PFSK-1 (cell line): ENCODE measurements at regions not wholly inside any gene's neighbourhood (a gene's known extent, or its start where the extent isn't known, plus 50 kb on each side); places are given as distances from the start of the nearest gene placed in this dataset.

ENCODE experiments used
- FOXP2 ChIP-seq: optimal IDR thresholded peaks from 2 replicates; pipeline ENCODE3; 2011; ENCODE audit warnings: borderline replicate concordance, control low read depth, inconsistent platforms; ENCODE audit not compliant: insufficient read depth; ENCODE audit errors: extremely low read length, extremely low read depth
- POLR2AphosphoS5 ChIP-seq: IDR thresholded peaks from 2 replicates; pipeline ENCODE4 v1.6.1; 2012; ENCODE audit warnings: low read depth, mild to moderate bottlenecking, control low read depth, low read length, moderate library complexity
- REST ChIP-seq, 2 experiments: IDR thresholded peaks; 2 replicates each; pipeline versions ENCODE4 v1.6.1 to v1.8.0; 2011 to 2012; ENCODE audit warnings: low read depth in 2 of 2, low read length in 2 of 2, control low read depth in 1 of 2, inconsistent platforms in 1 of 2, mild to moderate bottlenecking in 1 of 2, moderate library complexity in 1 of 2; ENCODE audit not compliant: insufficient read depth in 1 of 2
- SIN3A ChIP-seq: IDR thresholded peaks from 2 replicates; pipeline ENCODE4 v1.6.1; 2012; ENCODE audit warnings: mild to moderate bottlenecking, low read length, moderate library complexity, borderline replicate concordance; ENCODE audit not compliant: insufficient read depth
- TAF1 ChIP-seq: IDR thresholded peaks from 2 replicates; pipeline ENCODE4 v1.6.1; 2012; ENCODE audit warnings: low read length, control low read depth, borderline replicate concordance; ENCODE audit not compliant: insufficient read depth

- TF ChIP-seq FOXP2: no peak
- TF ChIP-seq POLR2AphosphoS5: no peak
- TF ChIP-seq REST (IDR thresholded peaks at IDR 0.05; ENCODE audit: insufficient read depth in 1 of 2, low read depth in 2 of 2, low read length in 2 of 2): no peak
- no peak for TF ChIP-seq SIN3A
- TF ChIP-seq TAF1: no peak
These were observed 111.6 kb downstream of the SIPA1L2 start for GRCh38 chr1:232518349-232518748.

- no peak for TF ChIP-seq REST (IDR thresholded peaks at IDR 0.05; ENCODE audit: insufficient read depth in 1 of 2, low read depth in 2 of 2, low read length in 2 of 2)
- no peak for TF ChIP-seq TAF1
- no peak for TF ChIP-seq POLR2AphosphoS5
- TF ChIP-seq FOXP2: no peak
These were observed 112.7 kb downstream of the SIPA1L2 start for GRCh38 chr1:232517204-232517603.

- TF ChIP-seq SIN3A (no peak), FOXP2 (no peak), TAF1 (no peak), REST (IDR thresholded peaks at IDR 0.05; ENCODE audit: insufficient read depth in 1 of 2, low read depth in 2 of 2, low read length in 2 of 2) (no peak), POLR2AphosphoS5 (no peak)
These were observed 114.2 kb downstream of the SIPA1L2 start for GRCh38 chr1:232515706-232516105.

- TF ChIP-seq REST (IDR thresholded peaks at IDR 0.05; ENCODE audit: insufficient read depth in 1 of 2, low read depth in 2 of 2, low read length in 2 of 2) (no peak), TAF1 (no peak), SIN3A (no peak), POLR2AphosphoS5 (no peak), FOXP2 (no peak)
These were observed 117.2 kb downstream of the SIPA1L2 start for GRCh38 chr1:232512712-232513111.

- TF ChIP-seq FOXP2 (no peak), REST (IDR thresholded peaks at IDR 0.05; ENCODE audit: insufficient read depth in 1 of 2, low read depth in 2 of 2, low read length in 2 of 2) (no peak), TAF1 (no peak), SIN3A (no peak), POLR2AphosphoS5 (no peak)
These were observed 118.8 kb downstream of the SIPA1L2 start for GRCh38 chr1:232511172-232511571.
